ENCODE measurements at regions not wholly inside any gene's neighbourhood (a gene's known extent, or its start where the extent isn't known, plus 50 kb on each side); places are given as distances from the start of the nearest gene placed in this dataset.

- DNase-seq: no peak
These were observed 372.4 kb upstream of the SLIT2 start for GRCh38 chr4:19879330-19879729.

- no peak for DNase-seq
These were observed 393.7 kb upstream of the SLIT2 start for GRCh38 chr4:19857991-19858390.

GRCh38 chr4:19857380-19857779, 394.3 kb upstream of the SLIT2 start:
- no peak for DNase-seq

- no peak for DNase-seq
These were observed 400.8 kb upstream of the SLIT2 start for GRCh38 chr4:19850909-19851308.

- DNase-seq: no peak
These were observed 407.3 kb upstream of the SLIT2 start for GRCh38 chr4:19844446-19844845.

- DNase-seq: no peak
These were observed 409.2 kb upstream of the SLIT2 start for GRCh38 chr4:19842471-19842870.

- no peak for DNase-seq
These were observed 412.8 kb upstream of the SLIT2 start for GRCh38 chr4:19838858-19839257.

- DNase-seq: no peak
These were observed 416.3 kb upstream of the SLIT2 start for GRCh38 chr4:19835429-19835828.

- DNase-seq: no peak
These were observed 419.3 kb upstream of the SLIT2 start for GRCh38 chr4:19832411-19832810.

GRCh38 chr4:19831644-19832285, 419.9 kb upstream of the SLIT2 start:
- DNase-seq: no peak

- DNase-seq: no peak
These were observed 422.6 kb upstream of the SLIT2 start for GRCh38 chr4:19829101-19829500.

- DNase-seq: no peak
These were observed 427.9 kb upstream of the SLIT2 start for GRCh38 chr4:19823781-19824180.

GRCh38 chr4:19819737-19820136, 432.0 kb upstream of the SLIT2 start:
- no peak for DNase-seq

- DNase-seq: no peak
These were observed 441.7 kb upstream of the SLIT2 start for GRCh38 chr4:19809989-19810388.

- no peak for DNase-seq
These were observed 444.2 kb upstream of the SLIT2 start for GRCh38 chr4:19807505-19807904.

- no peak for DNase-seq
These were observed 444.8 kb upstream of the SLIT2 start for GRCh38 chr4:19806865-19807264.

- DNase-seq: no peak
These were observed 448.3 kb upstream of the SLIT2 start for GRCh38 chr4:19803406-19803805.

GRCh38 chr4:19793831-19794230, 457.9 kb upstream of the SLIT2 start:
- no peak for DNase-seq

GRCh38 chr4:19791422-19792123, 460.1 kb upstream of the SLIT2 start:
- DNase-seq: no peak

GRCh38 chr4:19786616-19787015, 465.1 kb upstream of the SLIT2 start:
- no peak for DNase-seq

- no peak for DNase-seq
These were observed 468.0 kb upstream of the SLIT2 start for GRCh38 chr4:19783667-19784223.

- no peak for DNase-seq
These were observed 470.8 kb upstream of the SLIT2 start for GRCh38 chr4:19780871-19781270.

GRCh38 chr4:19776929-19777328, 474.8 kb upstream of the SLIT2 start:
- no peak for DNase-seq

GRCh38 chr4:19776021-19776459, 475.7 kb upstream of the SLIT2 start:
- peak; percentile 0 for DNase-seq
